ENCODE measurements at regions not wholly inside any gene's neighbourhood (a gene's known extent, or its start where the extent isn't known, plus 50 kb on each side); places are given as distances from the start of the nearest gene placed in this dataset.

- no peak for TF ChIP-seq CTCF (IDR thresholded peaks at IDR 0.05)
- no peak for TF ChIP-seq POLR2A (IDR thresholded peaks at IDR 0.05)
These were observed 145.7 kb downstream of the GALC start for GRCh38 chr14:87847216-87847755.
